Kidney (tissue), 13 donors: ENCODE measurements at regions not wholly inside any gene's neighbourhood (a gene's known extent, or its start where the extent isn't known, plus 50 kb on each side); places are given as distances from the start of the nearest gene placed in this dataset.

Experiments used
- DNase-seq, 5 donors: peaks; one replicate each; pipeline ENCODE4 v3.0.0-alpha.2; 2013 to 2020
- FAIRE-seq: peaks from 2 replicates; lab custom pipeline; 2012; peaks lifted over from hg19 to GRCh38; lab: Jason Lieb, UNC
- H3K27ac ChIP-seq, 2 donors: one replicate each; pipeline ENCODE4 v1.7.0; 2013; ENCODE audit warnings: low read depth in 2 of 2, low read length in 2 of 2, inconsistent platforms in 1 of 2
- H3K27me3 ChIP-seq: one replicate; pipeline ENCODE4 v1.7.1; 2013; ENCODE audit warnings: low read length, inconsistent platforms; ENCODE audit not compliant: control insufficient read depth, insufficient read depth
- H3K36me3 ChIP-seq, 3 donors: one replicate each; pipeline versions ENCODE4 v1.7.0 to v1.7.1; 2013; ENCODE audit warnings: low read length in 3 of 3, control low read depth in 1 of 3, inconsistent platforms in 1 of 3; ENCODE audit not compliant: insufficient read depth in 3 of 3, control insufficient read depth in 2 of 3
- H3K4me1 ChIP-seq, 3 donors: one replicate each; pipeline versions ENCODE4 v1.7.0 to v1.7.1; 2013; ENCODE audit warnings: low read length in 3 of 3, inconsistent platforms in 1 of 3, low read depth in 1 of 3; ENCODE audit not compliant: control insufficient read depth in 2 of 3, insufficient read depth in 2 of 3
- H3K4me3 ChIP-seq, 3 donors: one replicate each; pipeline versions ENCODE4 v1.7.0 to v1.8.1; 2013; ENCODE audit warnings: low read length in 3 of 3, control low read depth in 1 of 3, inconsistent platforms in 1 of 3
- H3K9ac ChIP-seq, 3 donors: one replicate each; pipeline versions ENCODE4 v1.7.0 to v1.7.1; 2013; ENCODE audit warnings: low read length in 3 of 3, control low read depth in 1 of 3, inconsistent platforms in 1 of 3
- H3K9me3 ChIP-seq, 3 donors: one replicate each; pipeline versions ENCODE4 v1.7.0 to v1.7.1; 2013; ENCODE audit warnings: low read length in 3 of 3, control low read depth in 1 of 3, inconsistent platforms in 1 of 3; ENCODE audit not compliant: control insufficient read depth in 2 of 3, insufficient read depth in 1 of 3
- intact Hi-C: fragments of 100-400 bp; cut with DNase I; formaldehyde crosslinking; loops from one replicate; pipeline ENCODE4 v1.11.1; 2022
- TF ChIP-seq, protein P1 (sequence below): IDR thresholded peaks from 3 replicates; pipeline ENCODE4 v1.5.1; 2012; ENCODE audit warnings: mild to moderate bottlenecking, moderate library complexity, borderline replicate concordance; ENCODE audit not compliant: insufficient read depth; ENCODE audit errors: extremely low read depth
- donor health status: control.
- donor health status: control.
- donor health status: control.
- donor health status: control.
- donor health status: control.
- donor health status: DM: yes; HTN: yes; CAD: no.
- donor health status: Normal renal cell carcinoma (clear cell type).

DNA sequence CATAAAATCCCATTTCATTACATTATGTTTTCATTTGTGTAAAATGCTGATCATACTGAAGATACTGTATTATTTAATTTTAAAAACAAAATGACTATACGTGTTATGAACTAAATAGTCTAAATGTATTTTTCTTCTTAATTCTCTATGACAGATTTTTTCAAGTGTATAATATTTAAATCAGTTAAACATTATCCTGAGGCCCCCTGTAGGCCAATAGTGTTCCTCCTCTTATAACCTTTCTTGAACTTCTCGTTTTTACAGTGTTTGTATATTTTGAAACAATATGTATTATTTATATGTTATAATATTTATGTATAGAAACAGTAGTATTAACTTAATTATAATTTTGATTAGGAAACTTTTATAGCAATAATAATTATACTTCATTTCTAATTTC lies 151.1 kb upstream of the CHORDC1 start:
- H3K4me3 ChIP-seq: no peak overlapping the region
- no peak overlapping the region for H3K9ac ChIP-seq
- no peaks in the 10 kb centered on the region for H3K36me3 ChIP-seq
- no peaks in the 10 kb centered on the region for H3K27me3 ChIP-seq
- peak; percentile 71 for FAIRE-seq
- TF ChIP-seq, protein P1, sequence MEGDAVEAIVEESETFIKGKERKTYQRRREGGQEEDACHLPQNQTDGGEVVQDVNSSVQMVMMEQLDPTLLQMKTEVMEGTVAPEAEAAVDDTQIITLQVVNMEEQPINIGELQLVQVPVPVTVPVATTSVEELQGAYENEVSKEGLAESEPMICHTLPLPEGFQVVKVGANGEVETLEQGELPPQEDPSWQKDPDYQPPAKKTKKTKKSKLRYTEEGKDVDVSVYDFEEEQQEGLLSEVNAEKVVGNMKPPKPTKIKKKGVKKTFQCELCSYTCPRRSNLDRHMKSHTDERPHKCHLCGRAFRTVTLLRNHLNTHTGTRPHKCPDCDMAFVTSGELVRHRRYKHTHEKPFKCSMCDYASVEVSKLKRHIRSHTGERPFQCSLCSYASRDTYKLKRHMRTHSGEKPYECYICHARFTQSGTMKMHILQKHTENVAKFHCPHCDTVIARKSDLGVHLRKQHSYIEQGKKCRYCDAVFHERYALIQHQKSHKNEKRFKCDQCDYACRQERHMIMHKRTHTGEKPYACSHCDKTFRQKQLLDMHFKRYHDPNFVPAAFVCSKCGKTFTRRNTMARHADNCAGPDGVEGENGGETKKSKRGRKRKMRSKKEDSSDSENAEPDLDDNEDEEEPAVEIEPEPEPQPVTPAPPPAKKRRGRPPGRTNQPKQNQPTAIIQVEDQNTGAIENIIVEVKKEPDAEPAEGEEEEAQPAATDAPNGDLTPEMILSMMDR: no peak
- H3K9me3 ChIP-seq: no peaks in the 10 kb centered on the region
- intact Hi-C loops: no loop called here
- H3K27ac ChIP-seq: no peak overlapping the region
- no peaks in the 10 kb centered on the region for H3K4me1 ChIP-seq
- DNase-seq: no peak

DNA sequence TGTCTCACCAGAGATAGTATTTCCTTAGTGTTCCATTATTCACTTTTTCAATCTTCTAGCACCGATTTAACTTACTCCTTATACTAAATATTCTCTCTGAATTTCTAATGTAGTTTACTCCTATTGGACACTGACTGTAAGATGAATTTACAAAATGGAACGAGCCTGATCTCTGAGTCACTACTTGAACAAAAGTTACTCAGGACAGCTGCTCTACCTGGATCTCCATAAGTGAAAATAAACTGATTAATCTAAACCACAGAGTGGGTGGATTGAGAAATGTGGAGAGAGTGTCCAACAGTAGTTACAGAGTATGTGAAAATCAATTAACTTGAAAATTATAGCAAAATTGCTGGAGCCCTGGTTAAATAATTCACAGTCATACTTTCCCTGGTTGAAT lies 141.7 kb upstream of the CHORDC1 start:
- Histone ChIP-seq H3K27ac (no peak overlapping the region), H3K4me1 (no peaks in the 10 kb centered on the region), H3K4me3 (no peak overlapping the region), H3K9me3 (no peaks in the 10 kb centered on the region), H3K27me3 (no peaks in the 10 kb centered on the region), H3K36me3 (no peaks in the 10 kb centered on the region), H3K9ac (no peak overlapping the region)
- intact Hi-C loops: no loop called here
- no peak for DNase-seq
- no peak for FAIRE-seq
- TF ChIP-seq, protein P1: no peak

DNA sequence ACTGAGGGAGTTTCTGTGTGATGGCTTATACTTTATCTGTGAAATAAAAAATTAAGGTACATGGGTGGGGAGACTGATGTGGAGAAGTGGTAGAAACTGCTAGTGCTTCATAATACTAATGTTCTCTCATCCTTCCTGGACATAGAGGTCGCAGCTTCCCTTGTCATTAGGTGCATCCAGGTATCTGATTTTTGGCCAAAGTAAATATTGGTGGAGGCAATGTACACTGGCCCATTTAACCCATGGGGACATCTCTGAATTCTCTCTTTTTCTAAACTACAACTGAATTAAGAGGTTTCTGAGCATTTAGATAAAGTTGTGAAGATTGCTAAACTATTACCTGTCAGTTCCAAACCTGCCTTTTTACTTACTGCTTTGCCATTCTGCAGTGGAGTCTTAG lies 140.9 kb upstream of the CHORDC1 start:
- no peaks in the 10 kb centered on the region for H3K27me3 ChIP-seq
- no peaks in the 10 kb centered on the region for H3K36me3 ChIP-seq
- no peaks in the 10 kb centered on the region for H3K4me1 ChIP-seq
- no peak for FAIRE-seq
- DNase-seq: no peak
- TF ChIP-seq, protein P1: no peak
- H3K9ac ChIP-seq: no peak overlapping the region
- intact Hi-C loops: no loop called here
- no peaks in the 10 kb centered on the region for H3K9me3 ChIP-seq
- H3K27ac ChIP-seq: no peak overlapping the region
- no peak overlapping the region for H3K4me3 ChIP-seq

DNA sequence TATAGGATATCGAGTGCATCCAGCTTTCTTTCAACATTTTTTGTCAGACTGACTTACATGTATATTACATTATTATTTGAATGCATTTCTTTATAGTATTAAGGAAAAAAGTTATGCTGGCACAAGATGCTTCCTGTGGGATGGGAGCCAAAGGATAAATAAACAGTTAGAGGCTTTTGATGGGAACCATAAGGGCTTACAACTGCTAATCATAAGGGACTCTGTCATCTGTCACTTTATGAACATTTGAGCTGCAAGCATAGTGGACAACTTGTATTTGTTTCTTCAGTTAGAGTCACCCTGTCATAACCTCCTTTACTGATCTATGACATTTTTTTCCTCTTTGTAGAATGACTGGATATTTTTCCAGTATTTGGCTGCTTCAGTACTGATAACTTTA lies 132.4 kb upstream of the CHORDC1 start:
- Histone ChIP-seq H3K4me1 (no peaks in the 10 kb centered on the region), H3K36me3 (no peaks in the 10 kb centered on the region), H3K4me3 (no peak overlapping the region), H3K9ac (no peak overlapping the region), H3K27ac (no peak overlapping the region), H3K9me3 (no peaks in the 10 kb centered on the region), H3K27me3 (no peaks in the 10 kb centered on the region)
- TF ChIP-seq, protein P1: no peak
- FAIRE-seq (no peak), DNase-seq (peak in 2 of 5 donors; percentile 2 to 10)
- intact Hi-C loops: no loop called here
